GM18873 (cell line): ENCODE measurements at regions not wholly inside any gene's neighbourhood (a gene's known extent, or its start where the extent isn't known, plus 50 kb on each side); places are given as distances from the start of the nearest gene placed in this dataset.
"Not testable (repeated sequence)": the region's sequence is repeated elsewhere in the genome, so short reads cannot be mapped to it uniquely, and the experiment has no call there.

Experiments used
- ATAC-seq: cut with Tn5 transposase; IDR thresholded peaks from one replicate; pipeline ENCODE4 v1.9.1; 2021; ENCODE audit warnings: mild to moderate bottlenecking, moderate library complexity, moderate number of reproducible peaks; ENCODE audit not compliant: unreplicated experiment, low FRiP score

- ATAC-seq, result not testable (repeated sequence)
Observed at GRCh38 chr6:14891820-14892375, 354.0 kb upstream of the JARID2 start.

- no peak for ATAC-seq
Observed at GRCh38 chr6:14894105-14894504, 351.8 kb upstream of the JARID2 start.

GRCh38 chr6:14896475-14896874, 349.4 kb upstream of the JARID2 start:
- no peak for ATAC-seq

- ATAC-seq, result no peak
Observed at GRCh38 chr6:14897831-14898230, 348.0 kb upstream of the JARID2 start.

GRCh38 chr6:14899441-14899840, 346.4 kb upstream of the JARID2 start:
- ATAC-seq, result not testable (repeated sequence)

- ATAC-seq, result no peak
Observed at GRCh38 chr6:14900919-14901318, 344.9 kb upstream of the JARID2 start.

GRCh38 chr6:14903176-14904038, 342.5 kb upstream of the JARID2 start:
- ATAC-seq, result no peak

- ATAC-seq, result no peak
Observed at GRCh38 chr6:14905201-14905600, 340.7 kb upstream of the JARID2 start.

GRCh38 chr6:14906621-14907020, 339.2 kb upstream of the JARID2 start:
- ATAC-seq, result no peak

GRCh38 chr6:14910692-14911547, 334.9 kb upstream of the JARID2 start:
- no peak for ATAC-seq

GRCh38 chr6:14912226-14912625, 333.6 kb upstream of the JARID2 start:
- ATAC-seq, result no peak

- ATAC-seq, result no peak
Observed at GRCh38 chr6:14912706-14913105, 333.2 kb upstream of the JARID2 start.

GRCh38 chr6:14913931-14914330, 331.9 kb upstream of the JARID2 start:
- no peak for ATAC-seq

- no peak for ATAC-seq
Observed at GRCh38 chr6:14915888-14916832, 329.7 kb upstream of the JARID2 start.

GRCh38 chr6:14917109-14917910, 328.6 kb upstream of the JARID2 start:
- no peak for ATAC-seq

- no peak for ATAC-seq
Observed at GRCh38 chr6:14918200-14918907, 327.5 kb upstream of the JARID2 start.

- ATAC-seq, result no peak
Observed at GRCh38 chr6:14919038-14919670, 326.7 kb upstream of the JARID2 start.

GRCh38 chr6:14920276-14920675, 325.6 kb upstream of the JARID2 start:
- ATAC-seq, result no peak
